Esophagus muscularis mucosa (tissue), 4 donors: ENCODE measurements at regions not wholly inside any gene's neighbourhood (a gene's known extent, or its start where the extent isn't known, plus 50 kb on each side); places are given as distances from the start of the nearest gene placed in this dataset.

Experiments used
- DNase-seq: peaks from one replicate; pipeline ENCODE4 v3.0.0-alpha.2; 2017; ENCODE audit errors: extremely low spot score
- H3K27ac ChIP-seq, 4 donors: fragments of 200-600 bp; sonication (generic); replicated peaks in 1 of 4; 1 replicate in 3 of 4; 2 replicates in 1 of 4; pipeline ENCODE4 v1.5.1; 2016 to 2019; ENCODE audit warnings: mild to moderate bottlenecking in 1 of 4
- H3K27me3 ChIP-seq, 4 donors: fragments of 200-600 bp; sonication (generic); one replicate each; pipeline versions ENCODE4 v1.5.1 to v1.6.0; 2016 to 2019
- H3K36me3 ChIP-seq, 4 donors: fragments of 200-600 bp; sonication (generic); one replicate each; pipeline ENCODE4 v1.5.1; 2016 to 2019
- H3K4me1 ChIP-seq, 4 donors: fragments of 200-600 bp; sonication (generic); one replicate each; pipeline ENCODE4 v1.5.1; 2016 to 2019
- H3K4me3 ChIP-seq, 4 donors: fragments of 200-600 bp; sonication (generic); 1 replicate in 2 of 4; 2 replicates in 2 of 4; pipeline ENCODE4 v1.5.1; 2016 to 2019; ENCODE audit warnings: mild to moderate bottlenecking in 4 of 4, moderate library complexity in 1 of 4
- H3K9me3 ChIP-seq, 4 donors: fragments of 200-600 bp; sonication (generic); 1 replicate in 3 of 4; 2 replicates in 1 of 4; pipeline ENCODE4 v1.5.1; 2016 to 2019
- CTCF ChIP-seq, 3 experiments: fragments of 200-600 bp in 2 of 3; fragments of 450-650 bp in 1 of 3; sonication (generic) in 2 of 3; IDR thresholded peaks; one replicate each; pipeline ENCODE4 v1.5.1; 2017 to 2019; ENCODE audit warnings: antibody characterized with exemption in 3 of 3, mild to moderate bottlenecking in 2 of 3, moderate library complexity in 1 of 3
- EP300 ChIP-seq: sonication (generic); formaldehyde crosslinking; IDR thresholded peaks from one replicate; pipeline ENCODE4 v1.6.1; 2017; ENCODE audit warnings: antibody characterized with exemption
- POLR2A ChIP-seq: fragments of 450-650 bp; IDR thresholded peaks from one replicate; pipeline ENCODE4 v1.6.1; 2017; ENCODE audit warnings: antibody characterized with exemption, moderate library complexity, mild to moderate bottlenecking, low read depth
- POLR2AphosphoS5 ChIP-seq, 2 donors: sonication (generic); formaldehyde crosslinking; IDR thresholded peaks; one replicate each; pipeline ENCODE4 v1.6.1; 2017; ENCODE audit warnings: antibody characterized with exemption in 2 of 2
- WGBS: methylation state at CpG from one replicate; pipeline ENCODE4 v1.1.5; 2018; 5-methylcytosine and 5-hydroxymethylcytosine counted together
- intact Hi-C: fragments of 100-400 bp; cut with DNase I; formaldehyde crosslinking; loops from one replicate; pipeline ENCODE4 v1.15.1; 2023

DNA sequence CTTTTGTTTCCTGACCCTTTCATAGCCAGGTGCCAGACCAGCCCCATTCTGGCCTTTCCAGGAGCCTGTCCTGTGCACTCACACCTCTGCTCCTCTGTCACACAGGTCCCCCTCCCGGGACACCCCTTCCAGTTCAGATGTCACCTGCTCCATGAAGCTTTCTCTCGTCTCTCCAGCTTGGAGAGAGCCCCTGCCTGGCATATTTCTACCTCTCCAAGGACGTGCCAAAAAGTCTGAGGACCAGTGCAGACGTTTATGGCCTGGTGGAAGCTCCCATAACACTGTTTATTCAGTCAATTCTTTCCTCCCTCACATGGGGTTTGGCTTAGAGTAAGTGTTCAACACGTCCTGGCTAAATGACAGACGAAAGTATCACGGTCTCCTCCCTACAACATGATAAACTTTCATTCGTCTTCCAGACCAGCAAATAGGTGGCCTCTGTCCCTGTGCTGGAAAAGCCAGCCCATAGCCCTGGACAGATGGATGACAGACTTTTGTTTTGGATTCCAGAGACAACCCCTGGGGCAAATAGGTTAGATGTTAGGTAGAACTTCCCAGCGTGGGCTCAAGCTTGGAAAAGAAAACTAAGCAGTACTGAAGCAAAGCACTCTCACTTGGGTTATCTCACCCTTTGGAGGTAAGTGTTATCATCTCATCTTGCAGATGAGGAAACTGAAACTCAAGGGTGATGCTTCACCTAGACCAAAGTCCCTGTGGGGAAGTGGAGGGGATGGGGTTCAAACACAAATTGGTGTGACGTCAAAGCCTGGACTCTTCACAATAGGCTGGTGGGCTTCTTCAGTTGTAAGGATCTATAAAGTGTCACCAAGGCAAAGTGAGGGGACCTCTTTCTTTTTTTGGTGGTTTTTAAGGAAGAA is 52.9 kb upstream of the ECE1 start:
- TF ChIP-seq EP300 = no peak
- TF ChIP-seq POLR2AphosphoS5 (IDR thresholded peaks at IDR 0.05) = peak in 1 of 2 donors; percentile 52
- no peak for TF ChIP-seq CTCF (IDR thresholded peaks at IDR 0.05)
- no peaks in the 10 kb centered on the region for H3K27me3 ChIP-seq
- 24% methylated on average over 10 of the region's 10 CpGs for WGBS
- peak overlapping the region; percentile 71 to 91 (median 81) for H3K4me3 ChIP-seq
- H3K9me3 ChIP-seq = no peaks in the 10 kb centered on the region
- intact Hi-C loops = no loop called here
- no peak for DNase-seq
- H3K27ac ChIP-seq = peak overlapping the region; percentile 91 to 95 (median 93)
- H3K36me3 ChIP-seq = no peaks in the 10 kb centered on the region
- H3K4me1 ChIP-seq = peaks cover 70 to 86% (median 82%) of the 10 kb centered on the region in 4 donors

DNA sequence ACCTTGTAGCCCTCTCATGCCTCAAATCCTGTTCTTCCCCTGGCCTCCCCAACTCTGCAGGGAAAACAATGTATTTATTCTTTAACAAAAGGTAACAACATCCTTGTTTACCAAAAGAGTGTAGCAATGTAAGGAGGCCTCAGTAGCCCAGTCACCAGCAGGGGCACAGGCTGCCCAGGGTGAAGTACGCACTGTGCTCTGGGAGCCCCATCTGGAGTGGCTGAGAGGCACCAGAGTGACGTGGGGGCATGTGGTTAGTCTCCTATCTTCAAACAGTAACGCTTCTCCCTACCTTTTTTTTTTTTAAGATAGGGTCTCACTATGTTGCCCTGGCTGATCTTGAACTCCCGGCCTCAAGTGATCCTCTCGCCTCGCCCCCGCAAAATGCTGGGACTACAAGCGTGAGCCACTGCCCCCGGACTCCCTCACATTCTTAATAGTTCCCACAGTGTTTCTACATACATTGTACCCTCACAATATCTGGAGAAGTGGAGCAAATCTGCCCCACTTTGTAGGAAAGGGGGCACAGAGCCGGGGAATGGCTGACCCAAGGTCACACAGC is 51.3 kb upstream of the ECE1 start:
- no peak for TF ChIP-seq POLR2A
- no peak for TF ChIP-seq CTCF (IDR thresholded peaks at IDR 0.05)
- TF ChIP-seq EP300 = no peak
- TF ChIP-seq POLR2AphosphoS5 (IDR thresholded peaks at IDR 0.05) = no peak
- Histone ChIP-seq H3K9me3 (no peaks in the 10 kb centered on the region), H3K27me3 (no peaks in the 10 kb centered on the region), H3K4me1 (peaks cover 86 to 91% (median 89%) of the 10 kb centered on the region in 4 donors), H3K27ac (peak overlapping the region; percentile 91 to 95 (median 93)), H3K4me3 (peak overlapping the region in 3 of 4 donors; percentile 71 to 91 (median 83)), H3K36me3 (no peaks in the 10 kb centered on the region)
- WGBS = 89% methylated on average over 10 of the region's 10 CpGs
- intact Hi-C loops = no loop called here
- DNase-seq = no peak

- 57% methylated on average over 8 of the region's 8 CpGs for WGBS
- intact Hi-C loops = no loop called here
Observed at GRCh38 chr1:21341022-21341421, 50.8 kb upstream of the ECE1 start.

DNA sequence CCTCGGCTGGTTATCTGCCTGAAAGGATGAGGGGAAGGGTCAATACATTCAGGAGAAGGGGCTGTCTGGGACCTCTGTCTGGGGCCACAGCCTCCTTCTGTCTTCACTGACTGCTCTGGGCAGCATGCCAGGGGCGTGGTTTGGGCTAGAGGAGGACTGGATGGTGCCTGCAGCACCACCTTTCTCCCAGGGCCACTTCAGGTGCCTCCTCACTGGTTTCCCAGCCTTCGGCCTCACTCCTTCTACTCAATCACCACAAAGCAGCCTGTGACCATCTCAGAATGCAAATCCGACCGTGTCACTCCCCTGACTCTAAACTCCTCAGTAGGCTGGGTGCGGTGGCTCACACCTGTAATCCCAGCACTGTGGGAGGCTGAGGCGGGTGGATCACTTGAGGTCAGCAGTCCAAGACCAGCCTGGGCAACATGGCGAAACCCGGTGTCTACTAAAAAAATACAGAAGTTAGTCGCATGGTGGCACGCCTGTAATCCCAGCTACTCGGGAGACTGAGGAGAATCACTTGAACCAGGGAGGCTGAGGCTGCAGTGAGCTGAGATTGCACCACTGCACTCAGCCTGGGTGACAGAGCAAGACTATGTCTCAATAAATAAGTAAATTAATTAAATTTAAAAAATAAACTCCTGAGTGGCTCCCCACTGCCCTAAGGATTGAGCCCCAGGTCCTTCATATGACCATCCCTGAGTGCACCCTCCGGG is 50.1 kb upstream of the ECE1 start:
- DNase-seq = no peak
- peak overlapping the region; percentile 91 to 95 (median 93) for H3K27ac ChIP-seq
- no peaks in the 10 kb centered on the region for H3K27me3 ChIP-seq
- 85% methylated on average over 13 of the region's 13 CpGs for WGBS
- intact Hi-C loops = no loop called here
- H3K4me3 ChIP-seq = no peak overlapping the region
- H3K4me1 ChIP-seq = peaks cover 92 to 94% (median 93%) of the 10 kb centered on the region in 4 donors
- H3K36me3 ChIP-seq = no peaks in the 10 kb centered on the region
- H3K9me3 ChIP-seq = no peaks in the 10 kb centered on the region
- TF ChIP-seq CTCF (IDR thresholded peaks at IDR 0.05) = no peak
- no peak for TF ChIP-seq POLR2AphosphoS5 (IDR thresholded peaks at IDR 0.05)
- TF ChIP-seq POLR2A = no peak

More at GRCh38 chr1:21341022-21341421, 50.8 kb upstream of the ECE1 start:
- Histone ChIP-seq H3K4me3 (no peak overlapping the region), H3K27ac (peak overlapping the region; percentile 91 to 95 (median 93)), H3K36me3 (no peaks in the 10 kb centered on the region), H3K4me1 (peaks cover 86 to 91% (median 89%) of the 10 kb centered on the region in 4 donors), H3K9me3 (no peaks in the 10 kb centered on the region), H3K27me3 (no peaks in the 10 kb centered on the region)
- TF ChIP-seq CTCF (IDR thresholded peaks at IDR 0.05) (no peak), EP300 (no peak), POLR2A (no peak), POLR2AphosphoS5 (IDR thresholded peaks at IDR 0.05) (no peak)
- no peak for DNase-seq
